ENCODE measurements at regions not wholly inside any gene's neighbourhood (a gene's known extent, or its start where the extent isn't known, plus 50 kb on each side); places are given as distances from the start of the nearest gene placed in this dataset.

- H3K9me3 ChIP-seq (replicated peaks; ENCODE audit: control insufficient read depth, insufficient read depth, low read length) = no peaks in the 10 kb centered on the region
- SMC1A ChIA-PET (ENCODE audit: uncharacterized antibody, unreplicated experiment) = no interaction called here
- no peaks in the 10 kb centered on the region for H4K20me1 ChIP-seq (ENCODE audit: control insufficient read depth, insufficient read depth)
- WGBS (ENCODE audit: insufficient coverage, insufficient replicate concordance, low lambda C conversion rate, missing lambda C conversion rate) = 8% methylated on average over 8 of the region's 8 CpGs
- no peaks in the 10 kb centered on the region for H3K27me3 ChIP-seq (replicated peaks in 1 of 2; ENCODE audit: control insufficient read depth in 2 of 2, insufficient read depth in 2 of 2, low read length in 1 of 2)
- in situ Hi-C loops (cut with MboI) (no loop called here), intact Hi-C loops (cut with micrococcal nuclease; ENCODE audit: unreplicated experiment) (no loop called here)
- H3K79me2 ChIP-seq (ENCODE audit: control insufficient read depth, insufficient read depth, low read length) = no peaks in the 10 kb centered on the region
- DNase-seq (ENCODE audit: low read depth, low spot score) (no peak), FAIRE-seq (no peak), ATAC-seq (no peak)
- TF ChIP-seq, protein P1, sequence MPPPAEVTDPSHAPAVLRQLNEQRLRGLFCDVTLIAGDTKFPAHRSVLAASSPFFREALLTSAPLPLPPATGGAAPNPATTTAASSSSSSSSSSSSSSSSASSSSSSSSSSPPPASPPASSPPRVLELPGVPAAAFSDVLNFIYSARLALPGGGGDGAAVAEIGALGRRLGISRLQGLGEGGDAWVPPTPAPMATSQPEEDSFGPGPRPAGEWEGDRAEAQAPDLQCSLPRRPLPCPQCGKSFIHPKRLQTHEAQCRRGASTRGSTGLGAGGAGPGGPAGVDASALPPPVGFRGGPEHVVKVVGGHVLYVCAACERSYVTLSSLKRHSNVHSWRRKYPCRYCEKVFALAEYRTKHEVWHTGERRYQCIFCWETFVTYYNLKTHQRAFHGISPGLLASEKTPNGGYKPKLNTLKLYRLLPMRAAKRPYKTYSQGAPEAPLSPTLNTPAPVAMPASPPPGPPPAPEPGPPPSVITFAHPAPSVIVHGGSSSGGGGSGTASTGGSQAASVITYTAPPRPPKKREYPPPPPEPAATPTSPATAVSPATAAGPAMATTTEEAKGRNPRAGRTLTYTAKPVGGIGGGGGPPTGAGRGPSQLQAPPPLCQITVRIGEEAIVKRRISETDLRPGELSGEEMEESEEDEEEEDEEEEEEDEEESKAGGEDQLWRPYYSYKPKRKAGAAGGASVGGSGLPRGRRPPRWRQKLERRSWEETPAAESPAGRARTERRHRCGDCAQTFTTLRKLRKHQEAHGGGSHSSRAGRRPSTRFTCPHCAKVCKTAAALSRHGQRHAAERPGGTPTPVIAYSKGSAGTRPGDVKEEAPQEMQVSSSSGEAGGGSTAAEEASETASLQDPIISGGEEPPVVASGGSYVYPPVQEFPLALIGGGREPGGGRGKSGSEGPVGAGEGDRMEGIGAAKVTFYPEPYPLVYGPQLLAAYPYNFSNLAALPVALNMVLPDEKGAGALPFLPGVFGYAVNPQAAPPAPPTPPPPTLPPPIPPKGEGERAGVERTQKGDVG (CRISPR knock-in tag; IDR thresholded peaks at IDR 0.05) = no peak
- TF ChIP-seq, protein P2, sequence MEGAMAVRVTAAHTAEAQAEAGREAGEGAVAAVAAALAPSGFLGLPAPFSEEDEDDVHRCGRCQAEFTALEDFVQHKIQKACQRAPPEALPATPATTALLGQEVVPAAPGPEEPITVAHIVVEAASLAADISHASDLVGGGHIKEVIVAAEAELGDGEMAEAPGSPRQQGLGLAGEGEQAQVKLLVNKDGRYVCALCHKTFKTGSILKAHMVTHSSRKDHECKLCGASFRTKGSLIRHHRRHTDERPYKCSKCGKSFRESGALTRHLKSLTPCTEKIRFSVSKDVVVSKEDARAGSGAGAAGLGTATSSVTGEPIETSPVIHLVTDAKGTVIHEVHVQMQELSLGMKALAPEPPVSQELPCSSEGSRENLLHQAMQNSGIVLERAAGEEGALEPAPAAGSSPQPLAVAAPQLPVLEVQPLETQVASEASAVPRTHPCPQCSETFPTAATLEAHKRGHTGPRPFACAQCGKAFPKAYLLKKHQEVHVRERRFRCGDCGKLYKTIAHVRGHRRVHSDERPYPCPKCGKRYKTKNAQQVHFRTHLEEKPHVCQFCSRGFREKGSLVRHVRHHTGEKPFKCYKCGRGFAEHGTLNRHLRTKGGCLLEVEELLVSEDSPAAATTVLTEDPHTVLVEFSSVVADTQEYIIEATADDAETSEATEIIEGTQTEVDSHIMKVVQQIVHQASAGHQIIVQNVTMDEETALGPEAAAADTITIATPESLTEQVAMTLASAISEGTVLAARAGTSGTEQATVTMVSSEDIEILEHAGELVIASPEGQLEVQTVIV (IDR thresholded peaks at IDR 0.05; ENCODE audit: borderline replicate concordance, partially characterized antibody) = no peak
- no peak for TF ChIP-seq RCOR1 (conservative IDR thresholded peaks at IDR 0.05; ENCODE audit: low read depth, low read length)
- TF ChIP-seq ZNF217 (IDR thresholded peaks at IDR 0.05) = no peak
- TF ChIP-seq NBN (IDR thresholded peaks at IDR 0.05) = no peak
- no peak for TF ChIP-seq SMAD5 (IDR thresholded peaks at IDR 0.05; ENCODE audit: low read depth)
- no peak for TF ChIP-seq SMAD1 (IDR thresholded peaks at IDR 0.05; ENCODE audit: low read depth, partially characterized antibody)
- TF ChIP-seq, protein P3, sequence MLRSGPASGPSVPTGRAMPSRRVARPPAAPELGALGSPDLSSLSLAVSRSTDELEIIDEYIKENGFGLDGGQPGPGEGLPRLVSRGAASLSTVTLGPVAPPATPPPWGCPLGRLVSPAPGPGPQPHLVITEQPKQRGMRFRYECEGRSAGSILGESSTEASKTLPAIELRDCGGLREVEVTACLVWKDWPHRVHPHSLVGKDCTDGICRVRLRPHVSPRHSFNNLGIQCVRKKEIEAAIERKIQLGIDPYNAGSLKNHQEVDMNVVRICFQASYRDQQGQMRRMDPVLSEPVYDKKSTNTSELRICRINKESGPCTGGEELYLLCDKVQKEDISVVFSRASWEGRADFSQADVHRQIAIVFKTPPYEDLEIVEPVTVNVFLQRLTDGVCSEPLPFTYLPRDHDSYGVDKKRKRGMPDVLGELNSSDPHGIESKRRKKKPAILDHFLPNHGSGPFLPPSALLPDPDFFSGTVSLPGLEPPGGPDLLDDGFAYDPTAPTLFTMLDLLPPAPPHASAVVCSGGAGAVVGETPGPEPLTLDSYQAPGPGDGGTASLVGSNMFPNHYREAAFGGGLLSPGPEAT (IDR thresholded peaks at IDR 0.05; ENCODE audit: low read depth) = no peak
- no peak for TF ChIP-seq ATF3 (IDR thresholded peaks at IDR 0.05; ENCODE audit: borderline replicate concordance, extremely low read depth, low read depth, low read length)
- TF ChIP-seq JUND (IDR thresholded peaks at IDR 0.05; ENCODE audit: low read depth, low read length) = no peak
- H3K4me2 ChIP-seq (ENCODE audit: control insufficient read depth, insufficient read depth) = no peak overlapping the region
- H3K4me3 ChIP-seq = no peak overlapping the region
- no peaks in the 10 kb centered on the region for H3K36me3 ChIP-seq (ENCODE audit: control insufficient read depth in 2 of 2, insufficient read depth in 2 of 2, low read length in 1 of 2)
- H3K27ac ChIP-seq (ENCODE audit: control insufficient read depth, insufficient read depth) = no peak overlapping the region
- RAD21 ChIA-PET (ENCODE audit: unreplicated experiment) = no interaction called here
- no TSS peak for BruUV-seq (replicated peaks)
- no peaks in the 10 kb centered on the region for H3K4me1 ChIP-seq (ENCODE audit: control insufficient read depth, insufficient read depth, low read length)
- POLR2A ChIA-PET = no interaction called here
- no peak overlapping the region for H2AFZ ChIP-seq (ENCODE audit: control insufficient read depth, low read depth, low read length)
- CTCF ChIA-PET = no interaction called here
- H3K9ac ChIP-seq (ENCODE audit: control insufficient read depth, insufficient read depth, low read length) = no peak overlapping the region
Observed at GRCh38 chr2:82825410-82826090, 1633.5 kb downstream of the SUCLG1 start.
